Inferior parietal cortex (tissue), 1 donor: ENCODE measurements at regions not wholly inside any gene's neighbourhood (a gene's known extent, or its start where the extent isn't known, plus 50 kb on each side); places are given as distances from the start of the nearest gene placed in this dataset.
A peak's percentile ranks its signal among the peaks of the same experiment; 100 is the strongest.
"Not testable (repeated sequence)": the region's sequence is repeated elsewhere in the genome, so short reads cannot be mapped to it uniquely, and the experiment has no call there.

ENCODE experiments used
- DNase-seq: peaks from one replicate; pipeline ENCODE4 v3.0.0-alpha.2; 2016; ENCODE audit errors: extremely low spot score

GRCh38 chr12:46983959-46984841 lies 95.2 kb upstream of the PCED1B start:
- DNase-seq, result peak; percentile 26

- DNase-seq, result no peak
Observed at GRCh38 chr12:46985816-46986215, 93.6 kb upstream of the PCED1B start.

GRCh38 chr12:46988122-46988521 lies 91.3 kb upstream of the PCED1B start:
- not testable (repeated sequence) for DNase-seq

- DNase-seq, result no peak
Observed at GRCh38 chr12:46990211-46990610, 89.2 kb upstream of the PCED1B start.

- not testable (repeated sequence) for DNase-seq
Observed at GRCh38 chr12:46992051-46992450, 87.4 kb upstream of the PCED1B start.

- no peak for DNase-seq
Observed at GRCh38 chr12:46998811-46999368, 80.5 kb upstream of the PCED1B start.

GRCh38 chr12:47004634-47005033 lies 74.8 kb upstream of the PCED1B start:
- DNase-seq, result no peak

GRCh38 chr12:47007048-47007447 lies 72.4 kb upstream of the PCED1B start:
- no peak for DNase-seq

GRCh38 chr12:47012552-47012951 lies 66.9 kb upstream of the PCED1B start:
- no peak for DNase-seq

- DNase-seq, result no peak
Observed at GRCh38 chr12:47014474-47014873, 64.9 kb upstream of the PCED1B start.

GRCh38 chr12:47015381-47015780 lies 64.0 kb upstream of the PCED1B start:
- DNase-seq, result no peak

GRCh38 chr12:47017041-47017713 lies 62.2 kb upstream of the PCED1B start:
- DNase-seq, result no peak

GRCh38 chr12:47017901-47018475 lies 61.4 kb upstream of the PCED1B start:
- DNase-seq, result no peak

- DNase-seq, result no peak
Observed at GRCh38 chr12:47020211-47020821, 59.1 kb upstream of the PCED1B start.

- DNase-seq, result peak; percentile 85
Observed at GRCh38 chr12:47021298-47021697, 58.1 kb upstream of the PCED1B start.

GRCh38 chr12:47022296-47022695 lies 57.1 kb upstream of the PCED1B start:
- no peak for DNase-seq

GRCh38 chr12:47023311-47023710 lies 56.1 kb upstream of the PCED1B start:
- no peak for DNase-seq

GRCh38 chr12:47023953-47024352 lies 55.5 kb upstream of the PCED1B start:
- no peak for DNase-seq

- DNase-seq, result no peak
Observed at GRCh38 chr12:47024463-47024862, 55.0 kb upstream of the PCED1B start.

- no peak for DNase-seq
Observed at GRCh38 chr12:47025349-47025748, 54.1 kb upstream of the PCED1B start.

GRCh38 chr12:47025798-47026197 lies 53.6 kb upstream of the PCED1B start:
- no peak for DNase-seq

- no peak for DNase-seq
Observed at GRCh38 chr12:47026291-47026690, 53.1 kb upstream of the PCED1B start.
